ENCODE measurements at regions not wholly inside any gene's neighbourhood (a gene's known extent, or its start where the extent isn't known, plus 50 kb on each side); places are given as distances from the start of the nearest gene placed in this dataset.

DNA sequence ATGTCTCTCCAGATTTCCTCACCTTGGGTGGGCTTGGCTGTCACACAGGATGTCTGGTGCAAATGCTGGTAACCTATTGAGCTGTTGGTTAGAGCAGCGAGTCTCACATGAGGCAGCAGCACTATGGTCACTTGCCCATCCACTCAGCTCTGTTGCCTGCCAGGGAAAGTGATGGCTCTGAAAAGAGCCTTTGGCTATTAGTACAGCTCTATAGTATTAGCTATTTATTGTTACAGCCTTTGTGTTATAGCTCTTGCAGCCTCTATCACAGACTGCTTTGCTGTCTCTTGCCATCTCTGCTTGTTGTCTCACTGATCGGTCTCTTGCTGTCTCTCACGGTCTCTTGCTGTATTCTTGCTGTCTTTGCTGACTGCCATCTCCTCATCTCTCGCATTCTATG lies 114.3 kb downstream of the MFSD1 start:
- TF ChIP-seq, protein P1, sequence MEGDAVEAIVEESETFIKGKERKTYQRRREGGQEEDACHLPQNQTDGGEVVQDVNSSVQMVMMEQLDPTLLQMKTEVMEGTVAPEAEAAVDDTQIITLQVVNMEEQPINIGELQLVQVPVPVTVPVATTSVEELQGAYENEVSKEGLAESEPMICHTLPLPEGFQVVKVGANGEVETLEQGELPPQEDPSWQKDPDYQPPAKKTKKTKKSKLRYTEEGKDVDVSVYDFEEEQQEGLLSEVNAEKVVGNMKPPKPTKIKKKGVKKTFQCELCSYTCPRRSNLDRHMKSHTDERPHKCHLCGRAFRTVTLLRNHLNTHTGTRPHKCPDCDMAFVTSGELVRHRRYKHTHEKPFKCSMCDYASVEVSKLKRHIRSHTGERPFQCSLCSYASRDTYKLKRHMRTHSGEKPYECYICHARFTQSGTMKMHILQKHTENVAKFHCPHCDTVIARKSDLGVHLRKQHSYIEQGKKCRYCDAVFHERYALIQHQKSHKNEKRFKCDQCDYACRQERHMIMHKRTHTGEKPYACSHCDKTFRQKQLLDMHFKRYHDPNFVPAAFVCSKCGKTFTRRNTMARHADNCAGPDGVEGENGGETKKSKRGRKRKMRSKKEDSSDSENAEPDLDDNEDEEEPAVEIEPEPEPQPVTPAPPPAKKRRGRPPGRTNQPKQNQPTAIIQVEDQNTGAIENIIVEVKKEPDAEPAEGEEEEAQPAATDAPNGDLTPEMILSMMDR (conservative IDR thresholded peaks at IDR 0.05 in 1 of 2, IDR thresholded peaks at IDR 0.05 in 1 of 2; ENCODE audit: low read depth in 1 of 2, low read length in 2 of 2) = no peak
- TF ChIP-seq EZH2 (IDR thresholded peaks at IDR 0.05; ENCODE audit: low read length, missing control alignments) = no peak
